ENCODE measurements at regions not wholly inside any gene's neighbourhood (a gene's known extent, or its start where the extent isn't known, plus 50 kb on each side); places are given as distances from the start of the nearest gene placed in this dataset.

DNA sequence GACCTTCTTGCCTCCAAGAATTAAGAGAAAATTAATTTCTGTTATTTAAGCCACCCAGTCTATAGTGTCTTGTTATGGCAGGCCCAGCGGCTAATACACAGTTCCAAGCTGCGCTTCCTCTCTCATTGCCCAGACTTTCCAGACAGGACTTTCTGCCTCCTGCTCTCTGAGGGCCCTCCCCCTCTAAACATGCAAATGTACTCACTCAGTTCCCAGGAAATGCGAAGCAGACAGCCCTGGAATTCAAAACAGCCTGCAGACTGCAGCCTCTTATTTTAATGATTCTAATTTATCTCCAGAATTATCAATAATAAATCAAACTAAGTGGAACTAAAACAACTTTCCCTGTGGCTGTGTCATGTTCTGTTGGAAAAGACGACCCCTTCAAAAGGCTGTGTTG lies 115.5 kb upstream of the ISX start:
- H3K4me1 ChIP-seq (ENCODE audit: control insufficient read depth in 1 of 2, insufficient read depth in 2 of 2, low read length in 2 of 2), result no peaks in the 10 kb centered on the region
- intact Hi-C loops (cut with micrococcal nuclease), result no loop called here
- CTCF ChIA-PET, result no interaction called here
- no peak overlapping the region for H3K4me2 ChIP-seq (ENCODE audit: low read length)
- DNase-seq (ENCODE audit: low read depth, low spot score) (no peak), ATAC-seq (no peak)
- no peaks in the 10 kb centered on the region; the same call in 1 of the 2 replicates for H3K27me3 ChIP-seq (ENCODE audit: insufficient read depth, low read length)
- RAD21 ChIA-PET (ENCODE audit: low non-redundant PET in 1 of 2, low total read pairs in 2 of 2, uncharacterized antibody in 2 of 2, unreplicated experiment in 2 of 2), result no interaction called here
- H3K4me3 ChIP-seq (replicated peaks in 1 of 2; ENCODE audit: low read depth in 1 of 2, low read length in 2 of 2), result no peak overlapping the region
- POLR2A ChIA-PET, result no interaction called here
- no peaks in the 10 kb centered on the region for H4K20me1 ChIP-seq (ENCODE audit: insufficient read depth)
- no peaks in the 10 kb centered on the region for H3K36me3 ChIP-seq (ENCODE audit: control insufficient read depth in 1 of 2, insufficient read depth in 2 of 2, low read length in 2 of 2)
- no peaks in the 10 kb centered on the region for H3K79me2 ChIP-seq (ENCODE audit: insufficient read depth, low read length)
- no peak for TF ChIP-seq EGR1 (IDR thresholded peaks at IDR 0.05; ENCODE audit: low read depth)
- TF ChIP-seq CEBPB (IDR thresholded peaks at IDR 0.05; ENCODE audit: low read depth), result no peak
- TF ChIP-seq SIN3A (IDR thresholded peaks at IDR 0.05; ENCODE audit: low read depth), result no peak
- TF ChIP-seq, protein P1, sequence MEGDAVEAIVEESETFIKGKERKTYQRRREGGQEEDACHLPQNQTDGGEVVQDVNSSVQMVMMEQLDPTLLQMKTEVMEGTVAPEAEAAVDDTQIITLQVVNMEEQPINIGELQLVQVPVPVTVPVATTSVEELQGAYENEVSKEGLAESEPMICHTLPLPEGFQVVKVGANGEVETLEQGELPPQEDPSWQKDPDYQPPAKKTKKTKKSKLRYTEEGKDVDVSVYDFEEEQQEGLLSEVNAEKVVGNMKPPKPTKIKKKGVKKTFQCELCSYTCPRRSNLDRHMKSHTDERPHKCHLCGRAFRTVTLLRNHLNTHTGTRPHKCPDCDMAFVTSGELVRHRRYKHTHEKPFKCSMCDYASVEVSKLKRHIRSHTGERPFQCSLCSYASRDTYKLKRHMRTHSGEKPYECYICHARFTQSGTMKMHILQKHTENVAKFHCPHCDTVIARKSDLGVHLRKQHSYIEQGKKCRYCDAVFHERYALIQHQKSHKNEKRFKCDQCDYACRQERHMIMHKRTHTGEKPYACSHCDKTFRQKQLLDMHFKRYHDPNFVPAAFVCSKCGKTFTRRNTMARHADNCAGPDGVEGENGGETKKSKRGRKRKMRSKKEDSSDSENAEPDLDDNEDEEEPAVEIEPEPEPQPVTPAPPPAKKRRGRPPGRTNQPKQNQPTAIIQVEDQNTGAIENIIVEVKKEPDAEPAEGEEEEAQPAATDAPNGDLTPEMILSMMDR (IDR thresholded peaks at IDR 0.05 in 2 of 3, conservative IDR thresholded peaks at IDR 0.05 in 1 of 3; ENCODE audit: borderline replicate concordance in 1 of 3, insufficient read depth in 1 of 3, low read depth in 2 of 3, low read length in 2 of 3), result no peak
- TF ChIP-seq POLR2A (IDR thresholded peaks at IDR 0.05; ENCODE audit: borderline replicate concordance, extremely low read depth, insufficient read depth, insufficient read length), result no peak
- TF ChIP-seq, protein P2, sequence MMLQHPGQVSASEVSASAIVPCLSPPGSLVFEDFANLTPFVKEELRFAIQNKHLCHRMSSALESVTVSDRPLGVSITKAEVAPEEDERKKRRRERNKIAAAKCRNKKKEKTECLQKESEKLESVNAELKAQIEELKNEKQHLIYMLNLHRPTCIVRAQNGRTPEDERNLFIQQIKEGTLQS (IDR thresholded peaks at IDR 0.05), result no peak
- no peak for TF ChIP-seq ELF1 (IDR thresholded peaks at IDR 0.05; ENCODE audit: borderline replicate concordance, low read depth)
- no peak for TF ChIP-seq TCF7L2 (IDR thresholded peaks at IDR 0.05; ENCODE audit: borderline replicate concordance, extremely low read depth, insufficient read depth, insufficient read length)
- no peak for TF ChIP-seq RAD21 (IDR thresholded peaks at IDR 0.05; ENCODE audit: low read depth)
- no peak for TF ChIP-seq JUND (IDR thresholded peaks at IDR 0.05)
- TF ChIP-seq YY1 (IDR thresholded peaks at IDR 0.05; ENCODE audit: extremely low read depth, insufficient replicate concordance, low read depth, low read length), result no peak
- no peak for TF ChIP-seq SP1 (IDR thresholded peaks at IDR 0.05; ENCODE audit: low read depth)
- no peak for TF ChIP-seq EZH2 (IDR thresholded peaks at IDR 0.05)
- TF ChIP-seq, protein P3, sequence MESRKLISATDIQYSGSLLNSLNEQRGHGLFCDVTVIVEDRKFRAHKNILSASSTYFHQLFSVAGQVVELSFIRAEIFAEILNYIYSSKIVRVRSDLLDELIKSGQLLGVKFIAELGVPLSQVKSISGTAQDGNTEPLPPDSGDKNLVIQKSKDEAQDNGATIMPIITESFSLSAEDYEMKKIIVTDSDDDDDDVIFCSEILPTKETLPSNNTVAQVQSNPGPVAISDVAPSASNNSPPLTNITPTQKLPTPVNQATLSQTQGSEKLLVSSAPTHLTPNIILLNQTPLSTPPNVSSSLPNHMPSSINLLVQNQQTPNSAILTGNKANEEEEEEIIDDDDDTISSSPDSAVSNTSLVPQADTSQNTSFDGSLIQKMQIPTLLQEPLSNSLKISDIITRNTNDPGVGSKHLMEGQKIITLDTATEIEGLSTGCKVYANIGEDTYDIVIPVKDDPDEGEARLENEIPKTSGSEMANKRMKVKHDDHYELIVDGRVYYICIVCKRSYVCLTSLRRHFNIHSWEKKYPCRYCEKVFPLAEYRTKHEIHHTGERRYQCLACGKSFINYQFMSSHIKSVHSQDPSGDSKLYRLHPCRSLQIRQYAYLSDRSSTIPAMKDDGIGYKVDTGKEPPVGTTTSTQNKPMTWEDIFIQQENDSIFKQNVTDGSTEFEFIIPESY (IDR thresholded peaks at IDR 0.05; ENCODE audit: extremely low read depth, insufficient replicate concordance, low read length), result no peak
- H3K9ac ChIP-seq (ENCODE audit: low read length), result no peak overlapping the region
- H3K9me2 ChIP-seq (ENCODE audit: insufficient read depth), result no peaks in the 10 kb centered on the region
- no peak overlapping the region for H2AFZ ChIP-seq (ENCODE audit: low read depth, low read length, poor library complexity, severe bottlenecking)
- no peak overlapping the region for H3K27ac ChIP-seq (ENCODE audit: low read depth, low read length)
- no peaks in the 10 kb centered on the region for H3K9me3 ChIP-seq (ENCODE audit: control insufficient read depth in 1 of 2, insufficient read depth in 1 of 2, low read depth in 1 of 2, low read length in 2 of 2)
- no TSS peak for BruUV-seq (replicated peaks)
